CD14-positive monocyte (primary cell): ENCODE measurements at regions not wholly inside any gene's neighbourhood (a gene's known extent, or its start where the extent isn't known, plus 50 kb on each side); places are given as distances from the start of the nearest gene placed in this dataset.

Experiments
- DNase-seq, 3 donors: peaks; one replicate each; pipeline ENCODE4 v3.0.0-alpha.2; 2011 to 2022
- H2AFZ ChIP-seq: 2 replicates; pipeline ENCODE4 v1.6.0; 2012; ENCODE audit warnings: mild to moderate bottlenecking, low read depth, low read length, inconsistent platforms; ENCODE audit not compliant: insufficient read depth, poor library complexity, severe bottlenecking
- H3K27ac ChIP-seq, 2 donors: 1 replicate in 1 of 2; 2 replicates in 1 of 2; pipeline ENCODE4 v1.5.1; 2012 to 2013; ENCODE audit warnings: low read length in 2 of 2, control low read depth in 1 of 2, inconsistent platforms in 1 of 2, low read depth in 1 of 2, mild to moderate bottlenecking in 1 of 2
- H3K27me3 ChIP-seq, 2 donors: one replicate each; pipeline versions ENCODE4 v1.6.0 to v1.6.1; 2011 to 2013; ENCODE audit warnings: low read length in 2 of 2; ENCODE audit not compliant: control insufficient read depth in 2 of 2, insufficient read depth in 2 of 2
- H3K36me3 ChIP-seq, 2 donors: replicated peaks in 1 of 2; 1 replicate in 1 of 2; 2 replicates in 1 of 2; pipeline versions ENCODE4 v1.5.1 to v1.6.1; 2012 to 2013; ENCODE audit warnings: low read length in 2 of 2, control low read depth in 1 of 2, inconsistent platforms in 1 of 2, mild to moderate bottlenecking in 1 of 2; ENCODE audit not compliant: insufficient read depth in 2 of 2, control insufficient read depth in 1 of 2
- H3K4me1 ChIP-seq, 2 donors: 1 replicate in 1 of 2; 2 replicates in 1 of 2; pipeline versions ENCODE4 v1.5.1 to v1.6.1; 2012 to 2013; ENCODE audit warnings: low read length in 2 of 2, control low read depth in 1 of 2, inconsistent platforms in 1 of 2, mild to moderate bottlenecking in 1 of 2, moderate library complexity in 1 of 2; ENCODE audit not compliant: insufficient read depth in 2 of 2, control insufficient read depth in 1 of 2
- H3K4me2 ChIP-seq: replicated peaks from 2 replicates; pipeline ENCODE3; 2012; ENCODE audit warnings: low read length, moderate library complexity, mild to moderate bottlenecking; ENCODE audit not compliant: poor library complexity, severe bottlenecking; ENCODE audit errors: extremely low read depth
- H3K4me3 ChIP-seq, 3 experiments: fragments of 200-600 bp in 1 of 3; sonication (generic) in 1 of 3; replicated peaks in 1 of 3; 1 replicate in 2 of 3; 2 replicates in 1 of 3; pipeline ENCODE4 v1.5.1; 2011 to 2013; ENCODE audit warnings: low read length in 3 of 3, mild to moderate bottlenecking in 3 of 3, control low read depth in 2 of 3, low read depth in 2 of 3, inconsistent platforms in 1 of 3, moderate library complexity in 1 of 3
- H3K79me2 ChIP-seq: 2 replicates; pipeline ENCODE4 v1.6.0; 2012; ENCODE audit warnings: mild to moderate bottlenecking, control low read depth, inconsistent platforms, low read length, moderate library complexity; ENCODE audit not compliant: insufficient read depth
- H3K9ac ChIP-seq: 2 replicates; pipeline ENCODE4 v1.6.0; 2017; ENCODE audit warnings: low read length, mild to moderate bottlenecking; ENCODE audit not compliant: insufficient read depth, poor library complexity, severe bottlenecking
- H3K9me3 ChIP-seq, 2 donors: replicated peaks in 1 of 2; 1 replicate in 1 of 2; 2 replicates in 1 of 2; pipeline versions ENCODE4 v1.5.1 to v1.6.1; 2012 to 2013; ENCODE audit warnings: low read length in 2 of 2, control low read depth in 1 of 2; ENCODE audit not compliant: control insufficient read depth in 1 of 2, insufficient read depth in 1 of 2
- H4K20me1 ChIP-seq: 2 replicates; pipeline ENCODE4 v1.6.0; 2012; ENCODE audit warnings: mild to moderate bottlenecking, low read length, control low read depth, moderate library complexity; ENCODE audit not compliant: insufficient read depth
- H3K27ac Mint-ChIP-seq, 7 donors: one replicate each; pipeline ENCODE4 v1.8.0; 2020; ENCODE audit warnings: mild to moderate bottlenecking in 7 of 7, mixed read lengths in 7 of 7, moderate library complexity in 6 of 7, inconsistent platforms in 2 of 7
- H3K27me3 Mint-ChIP-seq, 3 donors: one replicate each; pipeline ENCODE4 v1.8.0; 2021 to 2022; ENCODE audit warnings: low read depth in 3 of 3, mild to moderate bottlenecking in 3 of 3, mixed read lengths in 3 of 3, moderate library complexity in 3 of 3, inconsistent platforms in 1 of 3
- H3K36me3 Mint-ChIP-seq, 2 donors: one replicate each; pipeline ENCODE4 v1.8.0; 2020; ENCODE audit warnings: mixed read lengths in 2 of 2, inconsistent platforms in 1 of 2, mild to moderate bottlenecking in 1 of 2
- H3K4me1 Mint-ChIP-seq: one replicate; pipeline ENCODE4 v1.8.0; 2020; ENCODE audit warnings: mild to moderate bottlenecking, mixed read lengths
- H3K4me3 Mint-ChIP-seq, 2 donors: one replicate each; pipeline ENCODE4 v1.8.0; 2020; ENCODE audit warnings: mild to moderate bottlenecking in 2 of 2, mixed read lengths in 2 of 2, moderate library complexity in 1 of 2
- H3K9me3 Mint-ChIP-seq, 7 donors: one replicate each; pipeline ENCODE4 v1.8.0; 2020 to 2022; ENCODE audit warnings: mixed read lengths in 7 of 7, mild to moderate bottlenecking in 6 of 7, moderate library complexity in 6 of 7, inconsistent platforms in 2 of 7
- CTCF ChIP-seq: fragments of 200-600 bp; IDR thresholded peaks from one replicate; pipeline ENCODE4 v1.8.0; 2022; ENCODE audit warnings: antibody characterized with exemption, mild to moderate bottlenecking
- WGBS: methylation state at CpG from one replicate; pipeline ENCODE4 v1.1.5; 2013; ENCODE audit warnings: missing lambda C conversion rate; ENCODE audit not compliant: insufficient coverage; 5-methylcytosine and 5-hydroxymethylcytosine counted together
- intact Hi-C, 2 donors: fragments of 100-400 bp; cut with micrococcal nuclease; formaldehyde crosslinking; loops; one replicate each; pipeline versions ENCODE4 v1.15.0 to v1.15.1; 2023

GRCh38 chr2:226439337-226439736 is 360.3 kb downstream of the IRS1 start:
- peak overlapping the region in 1 of 2 donors; percentile 16 for H3K27ac ChIP-seq
- Mint-ChIP-seq H3K36me3 (peaks cover 0 to 1% of the 10 kb centered on the region in 2 donors), H3K9me3 (peaks cover 8 to 22% (median 13%) of the 10 kb centered on the region in 7 donors), H3K27ac (peak overlapping the region in 3 of 7 donors; percentile 31 to 74 (median 70)), H3K27me3 (peaks cover 0 to 6% (median 0%) of the 10 kb centered on the region in 3 donors), H3K4me1 (peaks cover 20% of the 10 kb centered on the region), H3K4me3 (no peak overlapping the region)
- H2AFZ ChIP-seq = no peak overlapping the region
- peak overlapping the region in 1 of 3 experiments; percentile 1 for H3K4me3 ChIP-seq
- no peak overlapping the region for H3K9ac ChIP-seq
- H3K9me3 ChIP-seq = no peaks in the 10 kb centered on the region
- no peaks in the 10 kb centered on the region for H4K20me1 ChIP-seq
- TF ChIP-seq CTCF = no peak
- DNase-seq = peak; percentile 51 to 75 (median 62)
- H3K4me1 ChIP-seq = peaks cover 9 to 17% of the 10 kb centered on the region in 2 donors
- WGBS = 10% methylated on average over 2 of the region's 6 CpGs
- H3K79me2 ChIP-seq = no peaks in the 10 kb centered on the region
- H3K27me3 ChIP-seq = no peaks in the 10 kb centered on the region
- intact Hi-C loops = no loop called here
- H3K36me3 ChIP-seq = no peaks in the 10 kb centered on the region
- H3K4me2 ChIP-seq = peak overlapping the region; percentile 9

GRCh38 chr2:226435146-226435545 is 364.5 kb downstream of the IRS1 start:
- H3K9ac ChIP-seq = no peak overlapping the region
- Mint-ChIP-seq H3K4me1 (peaks cover 18% of the 10 kb centered on the region), H3K9me3 (peaks cover 7 to 20% (median 10%) of the 10 kb centered on the region in 7 donors), H3K27me3 (peaks cover 6 to 7% (median 6%) of the 10 kb centered on the region in 3 donors), H3K4me3 (no peak overlapping the region), H3K27ac (no peak overlapping the region), H3K36me3 (peaks cover 0 to 1% of the 10 kb centered on the region in 2 donors)
- peaks cover 9 to 16% of the 10 kb centered on the region in 2 donors for H3K4me1 ChIP-seq
- no peaks in the 10 kb centered on the region for H4K20me1 ChIP-seq
- H3K9me3 ChIP-seq = no peaks in the 10 kb centered on the region
- no peak overlapping the region for H3K4me3 ChIP-seq
- no peak for TF ChIP-seq CTCF
- H3K36me3 ChIP-seq = no peaks in the 10 kb centered on the region
- H3K27me3 ChIP-seq = peaks cover 0 to 2% of the 10 kb centered on the region in 2 donors
- 80% methylated on average over 2 of the region's 5 CpGs for WGBS
- no peaks in the 10 kb centered on the region for H3K79me2 ChIP-seq
- peak overlapping the region; percentile 25 for H2AFZ ChIP-seq
- no peak overlapping the region for H3K4me2 ChIP-seq
- intact Hi-C loops = no loop called here
- DNase-seq = no peak
- no peak overlapping the region for H3K27ac ChIP-seq
